NCI-H748 treated with DMSO at 0.1 percent for 48 hours (cell line): ENCODE measurements at regions not wholly inside any gene's neighbourhood (a gene's known extent, or its start where the extent isn't known, plus 50 kb on each side); places are given as distances from the start of the nearest gene placed in this dataset.
"Not testable (repeated sequence)": the region's sequence is repeated elsewhere in the genome, so short reads cannot be mapped to it uniquely, and the experiment has no call there.

ENCODE experiments used
- DNase-seq: peaks from one replicate; lab custom pipeline; 2025; lab: John Stamatoyannopoulos, UW

- no peak for DNase-seq
Measured at GRCh38 chr6:20341096-20341495, 60.6 kb upstream of the E2F3 start.

- DNase-seq = no peak
Measured at GRCh38 chr6:20341564-20341963, 60.1 kb upstream of the E2F3 start.

GRCh38 chr6:20346948-20347347, 54.7 kb upstream of the E2F3 start:
- not testable (repeated sequence) for DNase-seq

- no peak for DNase-seq
Measured at GRCh38 chr6:20348041-20348440, 53.6 kb upstream of the E2F3 start.

- DNase-seq = no peak
Measured at GRCh38 chr6:20349225-20349624, 52.5 kb upstream of the E2F3 start.

GRCh38 chr6:20350215-20350614, 51.5 kb upstream of the E2F3 start:
- no peak for DNase-seq

GRCh38 chr6:20351534-20351933, 50.1 kb upstream of the E2F3 start:
- DNase-seq = no peak
